ENCODE measurements at regions not wholly inside any gene's neighbourhood (a gene's known extent, or its start where the extent isn't known, plus 50 kb on each side); places are given as distances from the start of the nearest gene placed in this dataset.
A peak's percentile ranks its signal among the peaks of the same experiment; 100 is the strongest.

DNA sequence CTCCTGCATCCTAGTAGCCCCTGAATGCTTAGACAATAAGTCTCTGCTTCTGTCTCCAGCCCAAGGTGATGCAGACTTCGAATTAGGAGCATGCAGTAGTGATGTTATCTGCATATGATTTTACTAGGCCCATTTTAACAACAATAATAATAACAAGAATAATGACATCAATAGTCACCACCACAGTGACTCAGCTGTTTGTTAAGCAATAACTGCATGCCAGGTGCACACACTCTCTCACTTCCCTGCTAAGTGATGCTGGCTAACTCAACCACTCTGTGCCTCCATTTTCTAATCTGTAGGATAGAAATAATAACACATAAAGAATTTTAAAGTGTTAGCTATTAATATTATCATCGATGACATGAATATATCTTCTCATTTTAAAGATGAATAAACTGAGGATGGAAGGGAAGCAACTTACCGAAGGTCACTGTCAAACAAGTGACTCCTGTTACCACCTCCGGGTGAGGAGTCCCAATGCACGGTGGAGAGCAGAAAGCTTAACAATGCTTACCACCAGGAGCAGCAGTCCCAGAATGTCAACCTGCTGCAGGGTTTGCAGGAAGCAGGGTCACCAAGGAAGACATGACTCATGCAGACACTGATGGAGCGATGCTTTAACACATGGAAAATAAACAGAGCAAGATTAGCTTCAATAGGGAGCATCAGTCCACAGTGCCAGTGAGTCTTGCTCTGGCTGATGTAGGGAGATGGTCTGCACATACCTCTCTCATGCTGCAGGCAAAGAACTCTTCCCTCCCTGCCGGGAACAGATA lies 290.2 kb downstream of the SPATA17 start:
- Histone ChIP-seq H3K36me3 (replicated peaks) (no peaks in the 10 kb centered on the region), H3K27me3 (replicated peaks) (no peaks in the 10 kb centered on the region), H3K27ac (no peak overlapping the region), H3K4me3 (ENCODE audit: low read depth, low read length) (no peak overlapping the region)
- no peak for DNase-seq
- TF ChIP-seq, protein P1, sequence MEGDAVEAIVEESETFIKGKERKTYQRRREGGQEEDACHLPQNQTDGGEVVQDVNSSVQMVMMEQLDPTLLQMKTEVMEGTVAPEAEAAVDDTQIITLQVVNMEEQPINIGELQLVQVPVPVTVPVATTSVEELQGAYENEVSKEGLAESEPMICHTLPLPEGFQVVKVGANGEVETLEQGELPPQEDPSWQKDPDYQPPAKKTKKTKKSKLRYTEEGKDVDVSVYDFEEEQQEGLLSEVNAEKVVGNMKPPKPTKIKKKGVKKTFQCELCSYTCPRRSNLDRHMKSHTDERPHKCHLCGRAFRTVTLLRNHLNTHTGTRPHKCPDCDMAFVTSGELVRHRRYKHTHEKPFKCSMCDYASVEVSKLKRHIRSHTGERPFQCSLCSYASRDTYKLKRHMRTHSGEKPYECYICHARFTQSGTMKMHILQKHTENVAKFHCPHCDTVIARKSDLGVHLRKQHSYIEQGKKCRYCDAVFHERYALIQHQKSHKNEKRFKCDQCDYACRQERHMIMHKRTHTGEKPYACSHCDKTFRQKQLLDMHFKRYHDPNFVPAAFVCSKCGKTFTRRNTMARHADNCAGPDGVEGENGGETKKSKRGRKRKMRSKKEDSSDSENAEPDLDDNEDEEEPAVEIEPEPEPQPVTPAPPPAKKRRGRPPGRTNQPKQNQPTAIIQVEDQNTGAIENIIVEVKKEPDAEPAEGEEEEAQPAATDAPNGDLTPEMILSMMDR (IDR thresholded peaks at IDR 0.05; ENCODE audit: low read depth, low read length, missing control alignments) = no peak
- in situ Hi-C loops (cut with HindIII; ENCODE audit: low pct_ligation_motif_present, low sequenced_read_pairs) = no loop called here

- H3K4me3 ChIP-seq (ENCODE audit: low read depth, low read length) = peak overlapping the region; percentile 12
- no peak for DNase-seq
- TF ChIP-seq, protein P1 (IDR thresholded peaks at IDR 0.05; ENCODE audit: low read depth, low read length, missing control alignments) = no peak
- H3K27me3 ChIP-seq (replicated peaks) = no peaks in the 10 kb centered on the region
- in situ Hi-C loops (cut with HindIII; ENCODE audit: low pct_ligation_motif_present, low sequenced_read_pairs) = no loop called here
- H3K36me3 ChIP-seq (replicated peaks) = no peaks in the 10 kb centered on the region
- no peak overlapping the region for H3K27ac ChIP-seq
These were observed 293.8 kb downstream of the SPATA17 start for GRCh38 chr1:217924924-217925323.

GRCh38 chr1:217929213-217929885 lies 298.2 kb downstream of the SPATA17 start:
- Histone ChIP-seq H3K4me3 (ENCODE audit: low read depth, low read length) (no peak overlapping the region), H3K27me3 (replicated peaks) (no peaks in the 10 kb centered on the region), H3K27ac (no peak overlapping the region), H3K36me3 (replicated peaks) (no peaks in the 10 kb centered on the region)
- no peak for DNase-seq
- in situ Hi-C loops (cut with HindIII; ENCODE audit: low pct_ligation_motif_present, low sequenced_read_pairs) = no loop called here
- TF ChIP-seq, protein P1 (IDR thresholded peaks at IDR 0.05; ENCODE audit: low read depth, low read length, missing control alignments) = no peak

- no peak for DNase-seq
- in situ Hi-C loops (cut with HindIII; ENCODE audit: low pct_ligation_motif_present, low sequenced_read_pairs) = no loop called here
- TF ChIP-seq, protein P1 (IDR thresholded peaks at IDR 0.05; ENCODE audit: low read depth, low read length, missing control alignments) = no peak
- Histone ChIP-seq H3K27ac (no peak overlapping the region), H3K4me3 (ENCODE audit: low read depth, low read length) (no peak overlapping the region), H3K27me3 (replicated peaks) (no peaks in the 10 kb centered on the region), H3K36me3 (replicated peaks) (no peaks in the 10 kb centered on the region)
These were observed 312.2 kb downstream of the SPATA17 start for GRCh38 chr1:217943361-217943760.

GRCh38 chr1:217944550-217944949 lies 313.4 kb downstream of the SPATA17 start:
- in situ Hi-C loops (cut with HindIII; ENCODE audit: low pct_ligation_motif_present, low sequenced_read_pairs) = no loop called here
- no peak overlapping the region for H3K4me3 ChIP-seq (ENCODE audit: low read depth, low read length)
- no peak for DNase-seq
- no peaks in the 10 kb centered on the region for H3K27me3 ChIP-seq (replicated peaks)
- TF ChIP-seq, protein P1 (IDR thresholded peaks at IDR 0.05; ENCODE audit: low read depth, low read length, missing control alignments) = no peak
- no peak overlapping the region for H3K27ac ChIP-seq
- H3K36me3 ChIP-seq (replicated peaks) = no peaks in the 10 kb centered on the region
